H7 (cell line): ENCODE measurements at regions not wholly inside any gene's neighbourhood (a gene's known extent, or its start where the extent isn't known, plus 50 kb on each side); places are given as distances from the start of the nearest gene placed in this dataset.

Experiments
- DNase-seq: peaks from one replicate; pipeline ENCODE4 v3.0.0; 2012
- H3K27me3 ChIP-seq: 2 replicates; pipeline ENCODE4 v1.6.0; 2011; ENCODE audit warnings: mild to moderate bottlenecking, low read length; ENCODE audit not compliant: control insufficient read depth, insufficient read depth
- H3K36me3 ChIP-seq: replicated peaks from 2 replicates; pipeline ENCODE4 v1.5.1; 2011; ENCODE audit warnings: low read length; ENCODE audit not compliant: control insufficient read depth, insufficient read depth
- H3K4me3 ChIP-seq: 2 replicates; pipeline ENCODE4 v1.5.1; 2011; ENCODE audit warnings: low read depth, mild to moderate bottlenecking, control low read depth, low read length, moderate library complexity; ENCODE audit not compliant: insufficient read depth

- H3K27me3 ChIP-seq: no peaks in the 10 kb centered on the region
- H3K36me3 ChIP-seq: no peaks in the 10 kb centered on the region
- H3K4me3 ChIP-seq: no peak overlapping the region
- DNase-seq: no peak
Observed at GRCh38 chr12:74424778-74425177, 112.9 kb upstream of the ATXN7L3B start.

- no peak overlapping the region for H3K4me3 ChIP-seq
- no peaks in the 10 kb centered on the region for H3K36me3 ChIP-seq
- no peaks in the 10 kb centered on the region for H3K27me3 ChIP-seq
- DNase-seq: no peak
Observed at GRCh38 chr12:74426091-74426490, 111.5 kb upstream of the ATXN7L3B start.

GRCh38 chr12:74429535-74429934 lies 108.1 kb upstream of the ATXN7L3B start:
- H3K27me3 ChIP-seq: no peaks in the 10 kb centered on the region
- no peak overlapping the region for H3K4me3 ChIP-seq

GRCh38 chr12:74431801-74432200 lies 105.8 kb upstream of the ATXN7L3B start:
- DNase-seq: no peak
- no peak overlapping the region for H3K4me3 ChIP-seq
- H3K36me3 ChIP-seq: no peaks in the 10 kb centered on the region
- H3K27me3 ChIP-seq: no peaks in the 10 kb centered on the region

More at GRCh38 chr12:74429535-74429934, 108.1 kb upstream of the ATXN7L3B start:
- DNase-seq: no peak
- no peaks in the 10 kb centered on the region for H3K36me3 ChIP-seq

DNA sequence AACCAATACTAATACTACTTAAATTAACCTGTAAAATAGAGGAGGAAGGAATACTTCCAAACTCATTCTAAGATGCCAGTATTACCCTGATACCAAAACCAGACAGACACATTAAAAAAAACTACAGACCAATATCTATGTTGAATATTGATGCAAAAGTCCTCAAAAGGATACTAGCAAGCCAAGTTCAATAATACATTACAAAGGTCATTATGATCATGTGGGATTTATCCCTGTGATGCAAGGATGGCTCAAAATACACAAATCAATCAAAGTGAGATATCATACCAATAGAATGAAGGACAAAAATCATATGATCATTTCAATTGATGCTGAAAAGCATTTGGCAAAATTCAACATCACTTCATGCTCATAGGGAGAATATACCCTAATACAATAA lies 97.2 kb upstream of the ATXN7L3B start:
- no peaks in the 10 kb centered on the region for H3K36me3 ChIP-seq

GRCh38 chr12:74441872-74442271 lies 95.8 kb upstream of the ATXN7L3B start:
- H3K36me3 ChIP-seq: no peaks in the 10 kb centered on the region
- H3K27me3 ChIP-seq: no peaks in the 10 kb centered on the region
- DNase-seq: peak; percentile 21
- H3K4me3 ChIP-seq: no peak overlapping the region

More for the DNA sequence above, 97.2 kb upstream of the ATXN7L3B start:
- Histone ChIP-seq H3K4me3 (no peak overlapping the region), H3K27me3 (no peaks in the 10 kb centered on the region)
- DNase-seq: no peak

GRCh38 chr12:74446466-74446865 lies 91.2 kb upstream of the ATXN7L3B start:
- Histone ChIP-seq H3K36me3 (no peaks in the 10 kb centered on the region), H3K4me3 (no peak overlapping the region), H3K27me3 (no peaks in the 10 kb centered on the region)
- no peak for DNase-seq

DNA sequence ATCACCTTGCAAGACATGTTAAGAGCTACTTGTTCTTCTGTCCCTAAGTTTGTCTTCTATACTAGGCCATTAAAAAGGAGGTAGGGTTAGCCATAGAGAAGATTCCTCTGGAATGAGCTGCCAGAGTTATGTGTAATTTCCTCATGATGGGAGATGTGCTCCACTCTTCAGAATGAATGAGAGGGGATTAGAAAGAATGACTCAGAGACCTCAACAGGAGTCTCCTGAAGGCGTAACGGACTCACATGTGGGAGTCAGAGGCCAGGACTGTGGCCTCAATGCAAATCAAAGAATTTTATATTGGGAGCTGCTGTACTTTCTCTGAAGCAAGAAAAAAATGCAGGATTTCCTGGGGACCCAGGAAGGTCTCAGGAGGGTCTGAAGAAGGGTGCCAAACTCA lies 87.8 kb upstream of the ATXN7L3B start:
- Histone ChIP-seq H3K4me3 (no peak overlapping the region), H3K27me3 (no peaks in the 10 kb centered on the region), H3K36me3 (no peaks in the 10 kb centered on the region)
- no peak for DNase-seq

DNA sequence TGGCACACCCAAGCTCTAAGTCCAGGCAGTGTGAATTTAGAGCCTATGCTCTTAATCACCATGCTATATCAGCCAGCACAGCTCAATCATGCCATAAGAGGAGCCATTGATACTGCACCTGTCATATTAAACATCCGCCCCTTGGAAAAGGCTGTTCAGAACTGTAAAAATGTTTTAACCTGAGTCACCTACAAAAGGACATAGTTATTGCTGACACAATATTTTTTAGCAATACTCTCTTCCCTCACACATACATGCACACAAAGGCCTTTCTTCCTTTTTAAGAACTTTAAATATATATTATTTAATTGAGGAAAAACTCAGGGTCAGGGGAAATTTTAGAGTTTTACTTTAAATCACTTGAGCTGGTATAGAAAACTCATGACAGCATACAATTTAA lies 83.5 kb upstream of the ATXN7L3B start:
- Histone ChIP-seq H3K4me3 (no peak overlapping the region), H3K36me3 (no peaks in the 10 kb centered on the region), H3K27me3 (no peaks in the 10 kb centered on the region)
- DNase-seq: no peak

DNA sequence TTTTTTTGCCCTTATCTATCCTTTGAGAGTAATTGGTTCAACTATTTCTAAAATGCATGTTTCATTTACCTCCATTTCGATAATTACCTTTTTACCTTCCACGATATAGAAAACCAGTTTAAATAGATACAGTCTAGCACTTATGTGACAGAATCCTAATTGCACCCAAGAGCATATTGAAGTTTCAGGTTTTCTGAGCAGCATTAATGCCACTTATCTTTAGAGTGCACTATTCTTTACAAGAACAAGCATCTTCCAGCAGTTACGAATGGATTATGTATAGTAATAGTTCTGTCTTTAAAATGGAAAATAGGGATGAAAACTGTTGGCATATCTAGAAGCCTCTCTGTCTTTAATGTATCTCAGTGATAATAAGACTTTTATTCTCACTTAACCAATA lies 82.2 kb upstream of the ATXN7L3B start:
- DNase-seq: no peak
- Histone ChIP-seq H3K4me3 (no peak overlapping the region), H3K27me3 (no peaks in the 10 kb centered on the region), H3K36me3 (no peaks in the 10 kb centered on the region)

GRCh38 chr12:74456431-74456830 lies 81.2 kb upstream of the ATXN7L3B start:
- no peak for DNase-seq
- Histone ChIP-seq H3K4me3 (no peak overlapping the region), H3K36me3 (no peaks in the 10 kb centered on the region), H3K27me3 (no peaks in the 10 kb centered on the region)

DNA sequence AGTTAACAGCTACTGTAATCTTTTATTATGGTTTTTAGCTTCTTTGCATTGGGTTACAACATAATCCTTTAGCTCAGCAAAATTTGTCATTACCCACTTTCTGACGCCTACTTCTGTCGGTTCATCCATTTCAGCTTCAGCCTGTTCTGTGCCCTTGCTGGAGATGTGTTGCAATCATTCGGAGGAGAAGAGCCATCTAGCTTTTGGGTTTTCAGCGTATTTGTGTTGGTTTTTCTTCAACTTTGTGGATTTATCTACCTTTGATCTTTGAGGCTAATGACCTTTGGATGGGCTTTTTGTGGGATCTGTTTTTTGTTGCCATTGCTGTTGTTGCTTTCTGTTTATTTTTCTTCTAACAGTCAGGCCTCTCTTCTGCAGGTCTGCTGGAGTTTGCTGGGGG lies 69.2 kb upstream of the ATXN7L3B start:
- no peak for DNase-seq
- Histone ChIP-seq H3K4me3 (no peak overlapping the region), H3K36me3 (no peaks in the 10 kb centered on the region), H3K27me3 (no peaks in the 10 kb centered on the region)

GRCh38 chr12:74476234-74476633 lies 61.4 kb upstream of the ATXN7L3B start:
- no peaks in the 10 kb centered on the region for H3K27me3 ChIP-seq
- H3K36me3 ChIP-seq: no peaks in the 10 kb centered on the region
- H3K4me3 ChIP-seq: no peak overlapping the region
- no peak for DNase-seq

GRCh38 chr12:74481078-74481477 lies 56.6 kb upstream of the ATXN7L3B start:
- no peak for DNase-seq
- Histone ChIP-seq H3K36me3 (no peaks in the 10 kb centered on the region), H3K27me3 (no peaks in the 10 kb centered on the region), H3K4me3 (no peak overlapping the region)

GRCh38 chr12:74482115-74482514 lies 55.5 kb upstream of the ATXN7L3B start:
- Histone ChIP-seq H3K27me3 (no peaks in the 10 kb centered on the region), H3K4me3 (no peak overlapping the region), H3K36me3 (no peaks in the 10 kb centered on the region)
- DNase-seq: no peak

GRCh38 chr12:74483057-74483456 lies 54.6 kb upstream of the ATXN7L3B start:
- H3K27me3 ChIP-seq: no peaks in the 10 kb centered on the region
- no peaks in the 10 kb centered on the region for H3K36me3 ChIP-seq
- no peak overlapping the region for H3K4me3 ChIP-seq
- no peak for DNase-seq
